ENCODE measurements at regions not wholly inside any gene's neighbourhood (a gene's known extent, or its start where the extent isn't known, plus 50 kb on each side); places are given as distances from the start of the nearest gene placed in this dataset.

DNA sequence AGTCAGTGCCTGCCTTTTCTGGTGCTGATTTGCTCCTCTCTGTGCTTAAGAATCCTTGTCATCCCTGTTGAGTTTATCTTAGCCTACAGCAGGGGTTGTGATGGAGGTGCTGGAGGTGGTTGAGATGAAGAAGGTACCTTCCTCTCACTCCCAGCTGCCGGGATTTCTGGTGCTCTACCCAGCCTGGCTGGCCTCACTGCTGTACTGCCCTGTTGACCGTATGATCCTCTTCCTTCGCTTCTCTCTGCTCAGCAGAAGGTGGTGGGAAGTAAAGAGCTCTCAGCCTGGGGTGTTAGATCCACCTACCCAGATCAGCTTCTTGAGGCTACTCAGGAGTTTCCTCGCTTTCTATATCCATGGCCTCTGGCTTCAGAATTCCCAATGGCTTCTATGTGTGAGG, 101.0 kb upstream of the NXT1 start:
- DNase-seq, result no peak

DNA sequence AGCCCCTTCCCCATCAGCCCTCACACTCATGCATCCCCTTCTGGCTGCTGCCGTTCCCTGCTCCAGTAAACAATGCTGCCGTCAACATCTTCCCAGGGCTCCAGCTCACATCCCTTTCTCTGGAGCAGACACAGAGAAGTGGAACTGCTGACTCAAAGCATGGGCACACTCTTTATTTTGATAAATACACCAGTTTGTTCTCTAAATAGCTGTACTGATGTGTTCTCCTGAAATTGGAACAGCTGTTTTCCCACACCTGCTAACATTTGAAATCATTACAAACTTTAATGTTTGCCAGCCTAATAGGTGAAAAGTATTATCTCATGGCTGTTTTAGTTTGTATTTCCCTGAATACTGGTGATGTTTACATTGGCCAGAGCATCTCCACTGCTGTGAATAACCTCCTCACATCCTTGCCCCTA, 102.1 kb upstream of the NXT1 start:
- no peak for DNase-seq

- no peak for DNase-seq
Measured at GRCh38 chr20:23246717-23247664, 103.6 kb upstream of the NXT1 start.

DNA sequence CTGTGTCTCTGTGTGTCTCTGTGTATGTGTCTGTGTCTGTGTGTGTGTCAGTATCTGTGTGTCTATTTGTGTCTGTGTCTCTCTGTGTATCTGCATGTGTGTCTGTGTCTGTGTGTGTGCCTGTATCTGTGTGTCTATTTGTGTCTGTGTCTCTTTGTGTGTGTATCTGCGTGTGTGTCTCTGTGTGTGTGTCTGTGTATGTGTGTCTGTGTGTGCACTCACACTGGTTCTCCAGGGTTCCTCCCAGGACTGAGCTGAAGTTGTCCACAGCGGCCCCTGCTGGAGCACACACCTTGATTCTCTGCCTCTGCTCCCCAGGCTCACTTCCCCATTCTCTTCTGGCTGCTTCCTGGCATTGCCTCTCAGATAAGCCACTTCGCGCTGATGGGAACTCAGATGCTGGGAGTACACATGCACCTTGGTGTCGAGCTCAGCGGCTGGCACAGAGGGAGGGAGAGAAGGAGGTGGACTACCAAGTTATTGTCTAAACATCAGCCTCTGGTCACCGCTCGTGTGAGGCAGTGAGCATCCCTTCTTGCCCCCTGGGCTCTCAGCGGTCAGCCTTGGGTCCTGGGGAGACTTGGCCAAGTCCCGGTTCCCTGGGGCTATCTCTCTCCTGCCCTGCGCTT, 104.9 kb upstream of the NXT1 start:
- peak; percentile 4 to 59 for DNase-seq

DNA sequence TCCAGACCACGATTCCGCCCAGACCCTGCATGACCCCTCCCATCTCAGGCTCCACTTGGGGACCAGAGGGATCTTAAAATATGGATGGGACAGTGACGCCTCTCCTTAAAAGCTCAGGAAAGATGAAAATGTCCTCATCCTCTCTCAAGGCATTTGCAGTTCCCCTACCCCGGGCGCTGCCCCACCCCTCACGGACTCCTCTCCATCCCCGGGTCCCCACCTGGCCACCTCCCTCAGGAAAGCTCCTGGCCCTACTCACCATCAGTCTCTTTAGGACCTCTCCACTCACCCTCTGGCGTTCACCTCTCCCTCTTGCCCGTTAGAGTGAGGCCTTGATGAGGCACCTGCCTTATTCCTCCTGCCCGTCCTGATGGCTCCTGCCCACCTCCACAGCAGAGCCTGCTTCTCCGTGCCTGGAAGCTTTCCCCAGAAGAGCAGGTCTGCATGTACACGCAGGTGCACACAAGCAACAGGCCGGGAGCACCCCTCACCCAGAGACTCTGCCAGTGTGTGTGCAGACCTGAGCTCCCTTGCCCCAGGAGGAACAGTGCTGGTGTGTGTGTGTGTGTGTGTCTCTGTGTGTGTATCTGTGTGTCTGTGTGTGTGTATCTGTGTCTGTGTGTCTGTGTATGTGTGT, 105.6 kb upstream of the NXT1 start:
- no peak for DNase-seq

DNA sequence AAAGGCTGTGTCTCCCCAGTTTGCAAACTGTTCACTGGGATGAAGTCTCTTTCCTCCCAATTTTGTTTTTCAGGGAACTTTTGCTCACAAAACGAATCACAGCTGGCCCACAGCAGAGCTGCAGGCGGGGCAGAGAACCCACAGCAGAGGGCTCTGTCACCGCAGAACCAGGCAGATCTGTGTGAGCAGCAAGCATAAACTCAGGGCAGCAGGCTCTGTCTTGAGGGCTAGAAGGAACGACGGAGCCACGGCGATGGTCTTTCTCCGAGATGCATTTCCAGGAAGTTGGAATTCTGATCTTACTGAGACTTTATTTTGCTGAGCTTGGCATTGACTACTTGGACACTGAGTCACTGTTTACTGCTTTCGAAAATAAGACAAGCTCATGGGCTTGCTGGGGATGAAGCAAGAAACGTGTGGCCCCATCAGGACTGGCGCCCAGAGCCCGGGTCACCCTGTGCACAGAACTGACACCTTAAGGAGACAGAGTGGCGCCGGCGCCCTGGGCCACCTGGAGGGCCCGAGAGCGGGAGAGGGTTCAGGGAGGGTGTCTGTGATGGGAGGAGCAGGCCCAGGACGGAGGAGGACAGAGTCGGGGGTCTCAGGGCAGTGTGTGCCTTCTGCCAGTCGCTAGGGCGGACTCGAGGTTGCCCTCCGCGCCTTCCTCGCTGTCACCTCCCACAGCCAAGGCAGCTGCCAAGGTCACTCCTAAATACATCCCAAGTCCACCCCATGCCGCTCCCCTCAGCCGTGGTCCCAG, 106.3 kb upstream of the NXT1 start:
- DNase-seq, result no peak

DNA sequence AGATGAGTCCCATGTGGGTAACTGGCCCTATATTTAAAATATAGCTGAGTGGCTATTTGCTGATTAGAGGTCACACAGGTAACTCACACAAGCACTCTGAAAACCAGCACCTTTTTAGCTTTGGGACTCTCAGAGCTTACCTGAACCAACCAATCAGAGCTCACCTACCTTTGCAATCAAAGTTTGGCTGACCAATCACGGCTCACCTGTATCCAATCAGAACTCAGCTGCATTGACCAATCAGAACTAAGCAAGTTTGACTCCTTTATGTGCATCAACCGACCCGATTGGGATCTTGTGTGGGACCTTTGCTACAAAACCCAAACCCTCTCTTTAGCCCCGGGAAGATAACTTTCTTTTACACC, 106.8 kb upstream of the NXT1 start:
- DNase-seq, result no peak

GRCh38 chr20:23242556-23243180, 107.9 kb upstream of the NXT1 start:
- no peak for DNase-seq

DNA sequence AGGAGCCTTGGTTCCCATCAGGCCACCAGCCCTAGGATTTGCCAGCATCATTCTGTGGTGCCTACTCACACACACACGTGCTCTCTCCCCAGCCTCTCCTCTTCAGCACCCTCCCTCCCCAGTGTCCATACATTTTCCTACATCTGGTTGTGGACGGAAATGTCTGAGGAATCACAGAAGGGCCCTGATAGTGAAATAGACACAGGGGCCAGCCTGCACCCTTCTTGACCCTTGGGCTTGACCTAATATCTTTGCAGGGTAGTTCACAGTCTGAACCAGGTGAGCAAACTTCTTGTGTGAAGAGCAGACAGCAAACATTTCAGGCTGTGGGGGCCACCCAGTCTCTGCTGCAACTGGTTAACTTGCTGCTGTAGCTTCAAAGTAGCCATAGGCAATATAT, 108.5 kb upstream of the NXT1 start:
- DNase-seq, result no peak

DNA sequence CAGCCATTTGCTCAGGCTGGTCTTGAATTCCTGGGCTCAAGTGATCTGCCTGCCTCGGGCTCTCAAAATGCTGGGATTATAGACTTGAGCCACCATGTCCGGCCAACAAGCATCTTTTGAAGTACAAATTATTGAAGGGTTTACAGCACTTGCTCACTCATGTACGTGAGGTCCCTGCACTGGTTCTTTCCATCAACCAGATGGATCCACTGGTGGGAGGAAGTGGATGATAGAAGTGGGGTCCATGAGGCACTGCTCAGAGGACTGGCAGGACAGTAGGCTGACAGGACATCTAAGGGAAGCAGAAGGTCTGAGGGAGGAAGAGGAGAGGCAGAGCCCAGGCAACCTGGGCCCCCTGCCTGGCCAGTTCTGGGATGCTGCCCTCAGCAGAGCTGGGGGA, 109.2 kb upstream of the NXT1 start:
- DNase-seq, result no peak

DNA sequence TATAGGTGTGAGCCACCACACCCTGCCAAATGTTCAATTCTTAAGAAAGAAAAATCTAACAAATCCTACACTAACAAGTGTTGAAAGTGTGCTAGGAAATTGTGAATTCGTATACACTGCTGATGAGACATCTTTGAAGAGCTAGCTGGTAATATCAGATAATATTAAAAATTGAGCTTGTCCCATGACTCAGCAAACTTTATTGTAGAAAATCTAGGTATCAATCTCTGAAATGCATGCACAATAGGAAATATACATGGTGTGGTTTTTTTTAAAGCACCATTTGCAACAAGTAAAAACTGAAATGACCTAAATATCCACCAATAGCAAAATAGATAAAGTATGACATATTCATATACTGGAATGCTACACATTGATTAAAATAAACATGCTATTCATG, 110.1 kb upstream of the NXT1 start:
- DNase-seq, result no peak

DNA sequence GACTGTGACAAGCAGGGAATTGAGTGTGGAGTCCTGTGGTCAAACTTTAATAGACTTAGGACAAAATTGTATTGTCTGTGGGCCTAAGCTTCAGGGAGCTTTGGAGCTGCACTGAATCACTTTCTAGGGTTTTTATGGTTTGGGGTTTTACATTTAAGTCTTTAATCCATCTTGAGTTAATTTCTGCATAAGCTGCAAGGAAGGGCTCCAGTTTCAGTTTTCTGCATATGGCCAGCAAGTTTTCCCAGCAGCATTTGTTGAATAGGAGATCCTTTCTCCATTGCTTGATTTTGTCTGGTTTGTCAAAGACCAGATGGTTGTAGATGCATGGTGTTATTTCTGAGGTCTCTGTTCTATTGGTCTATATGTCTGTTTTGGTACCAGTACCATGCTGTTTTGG, 113.4 kb upstream of the NXT1 start:
- DNase-seq, result no peak

GRCh38 chr20:23235173-23236027, 115.2 kb upstream of the NXT1 start:
- peak; percentile 23 to 52 for DNase-seq

DNA sequence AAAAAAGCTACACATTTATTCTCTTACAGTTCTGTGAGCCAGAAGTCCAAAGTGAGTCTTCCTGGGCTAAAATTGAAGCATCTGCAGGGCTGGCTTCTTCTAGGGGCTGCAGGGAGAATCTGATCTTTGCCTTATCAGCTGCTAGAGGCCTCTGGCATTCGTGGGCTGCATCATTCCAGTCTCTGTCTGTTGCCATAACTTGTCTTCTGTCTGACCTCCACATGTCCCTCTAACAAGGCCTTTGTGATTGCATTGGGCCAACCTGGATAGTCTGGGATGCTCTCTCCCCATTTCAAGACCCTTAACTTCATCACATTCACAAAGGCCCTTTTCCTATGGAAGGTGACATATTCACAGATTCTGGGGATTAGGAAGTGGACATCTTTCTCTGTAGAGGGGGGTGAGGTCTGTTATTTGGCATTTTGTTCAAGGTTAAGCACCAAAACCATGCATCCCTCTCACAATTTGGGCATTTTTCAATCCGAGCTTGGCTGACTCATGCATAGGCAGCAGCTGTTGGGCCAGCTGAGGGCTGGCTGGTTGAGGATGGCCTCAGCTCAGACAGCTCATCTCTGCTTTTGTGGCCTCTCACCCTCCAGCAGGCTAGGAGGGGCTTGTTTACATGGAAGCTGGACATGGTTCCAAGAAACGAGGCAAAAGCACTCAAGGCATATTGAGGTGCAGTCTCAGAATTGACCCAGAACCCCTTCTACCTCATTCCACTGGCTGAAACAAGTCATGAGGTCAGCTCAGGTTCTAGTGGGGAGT, 116.1 kb upstream of the NXT1 start:
- DNase-seq, result no peak

- DNase-seq, result no peak
Measured at GRCh38 chr20:23233341-23233740, 117.2 kb upstream of the NXT1 start.

- no peak for DNase-seq
Measured at GRCh38 chr20:23232679-23233308, 117.8 kb upstream of the NXT1 start.

DNA sequence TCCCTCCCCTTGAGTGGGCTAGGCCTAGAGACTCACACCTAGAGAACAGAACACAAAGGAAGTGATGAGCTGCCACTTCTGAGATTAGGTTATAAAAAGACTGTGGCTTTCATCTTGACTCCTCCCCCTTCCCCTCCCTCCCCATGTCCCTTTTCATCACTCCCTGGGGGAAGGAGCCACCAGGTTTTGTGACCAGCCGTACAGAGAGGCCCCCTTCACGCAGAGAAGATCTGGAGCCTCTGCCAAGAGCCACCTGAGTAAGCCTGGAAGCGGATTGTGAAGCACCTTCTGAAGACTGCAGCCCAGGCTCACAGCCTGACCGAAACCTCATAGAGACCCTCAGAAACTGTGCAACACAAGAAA, 118.4 kb upstream of the NXT1 start:
- no peak for DNase-seq

DNA sequence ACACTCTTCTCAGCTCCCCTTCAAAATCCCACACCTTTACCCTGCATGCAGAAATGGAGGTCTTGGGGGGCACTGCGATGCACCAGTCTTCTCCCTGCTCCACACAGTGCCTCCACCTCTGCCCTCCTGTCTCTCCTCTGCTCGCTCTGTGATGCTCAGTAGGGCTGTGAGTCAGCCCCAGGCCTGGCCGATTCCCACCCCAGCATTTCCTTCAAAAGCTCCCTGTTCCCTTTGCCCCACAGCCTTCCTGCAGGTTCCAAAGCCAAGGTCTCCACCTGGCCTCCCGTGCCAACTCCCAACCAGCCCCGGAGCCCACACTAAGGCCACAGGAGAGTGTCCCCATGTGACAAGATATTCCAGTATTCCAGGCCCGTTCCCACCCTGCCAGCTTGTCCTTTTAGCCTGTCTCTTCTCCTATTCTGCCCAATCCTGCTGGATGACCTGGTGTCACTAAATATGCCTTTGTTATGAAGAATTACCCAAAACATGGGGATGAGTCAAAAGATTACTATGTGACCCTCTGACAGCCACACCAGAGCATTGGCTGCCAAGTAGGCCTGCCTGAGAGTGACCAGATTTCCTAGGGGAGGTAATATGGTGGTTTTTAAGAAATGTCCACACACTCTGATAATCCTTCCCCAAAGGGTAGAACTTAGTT, 118.9 kb upstream of the NXT1 start:
- DNase-seq, result no peak

GRCh38 chr20:23230766-23231385, 119.7 kb upstream of the NXT1 start:
- no peak for DNase-seq

DNA sequence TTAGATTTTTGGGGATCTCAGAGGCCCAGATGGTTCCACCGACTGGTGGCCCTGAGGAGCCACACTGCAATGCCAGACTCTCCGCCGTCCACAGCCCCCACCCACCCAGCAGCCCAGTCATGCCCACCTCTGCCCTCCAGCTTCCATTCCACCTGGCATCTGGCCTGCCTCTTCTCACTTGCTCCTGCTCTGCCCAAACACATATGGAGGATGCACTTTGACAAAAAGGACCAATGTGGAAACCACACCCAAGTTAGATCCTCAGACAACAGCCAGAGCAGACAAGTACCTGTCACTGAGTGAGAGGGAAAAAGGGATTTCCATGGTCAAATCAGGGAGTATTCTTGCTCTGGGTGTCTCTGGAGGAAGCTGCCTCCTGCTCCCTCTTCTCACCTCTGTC, 120.6 kb upstream of the NXT1 start:
- no peak for DNase-seq
